HG03066 (cell line): ENCODE measurements at regions not wholly inside any gene's neighbourhood (a gene's known extent, or its start where the extent isn't known, plus 50 kb on each side); places are given as distances from the start of the nearest gene placed in this dataset.
A peak's percentile ranks its signal among the peaks of the same experiment; 100 is the strongest.

Experiments
- ATAC-seq: cut with Tn5 transposase; IDR thresholded peaks from one replicate; pipeline ENCODE4 v1.9.1; 2021; ENCODE audit warnings: low read depth; ENCODE audit not compliant: unreplicated experiment

DNA sequence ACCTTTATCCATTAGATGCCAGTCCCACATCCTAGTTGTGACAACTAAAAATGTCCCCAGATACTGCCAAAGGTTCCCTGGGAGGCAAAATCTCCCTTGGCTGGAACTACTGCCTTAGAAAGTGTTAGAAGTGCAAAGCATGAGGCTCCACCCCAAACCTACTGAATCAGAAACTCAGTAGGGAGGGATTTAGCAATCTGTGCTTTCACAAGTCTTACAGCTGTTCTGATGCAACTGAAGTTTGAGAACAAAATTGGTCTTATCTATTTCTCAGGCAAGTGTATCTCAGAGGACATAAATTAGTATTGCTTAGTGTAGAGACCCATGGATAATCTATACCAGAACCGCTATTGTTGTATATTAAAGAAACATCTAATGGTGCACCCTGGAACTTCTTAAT, 70.2 kb downstream of the CLDN1 start:
- no peak for ATAC-seq

DNA sequence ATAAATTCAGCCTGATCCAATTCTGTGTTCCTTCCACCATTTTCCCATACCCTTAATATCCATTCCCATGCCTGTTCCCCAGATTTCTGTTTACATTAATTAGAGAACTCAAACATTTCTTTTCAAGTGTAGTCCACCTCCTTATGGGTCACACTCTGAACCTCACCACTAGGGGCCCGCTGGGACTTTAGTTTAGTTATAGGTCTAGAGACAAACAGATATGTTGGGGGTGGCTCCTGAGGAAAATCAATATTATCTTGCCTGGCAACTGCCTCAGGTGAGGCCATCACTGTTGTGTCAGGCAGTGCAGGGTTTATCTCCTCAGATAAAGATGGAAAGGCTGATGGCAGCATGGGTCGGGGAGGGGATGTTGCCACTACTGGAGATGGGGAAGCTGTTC, 72.8 kb downstream of the CLDN1 start:
- no peak for ATAC-seq

DNA sequence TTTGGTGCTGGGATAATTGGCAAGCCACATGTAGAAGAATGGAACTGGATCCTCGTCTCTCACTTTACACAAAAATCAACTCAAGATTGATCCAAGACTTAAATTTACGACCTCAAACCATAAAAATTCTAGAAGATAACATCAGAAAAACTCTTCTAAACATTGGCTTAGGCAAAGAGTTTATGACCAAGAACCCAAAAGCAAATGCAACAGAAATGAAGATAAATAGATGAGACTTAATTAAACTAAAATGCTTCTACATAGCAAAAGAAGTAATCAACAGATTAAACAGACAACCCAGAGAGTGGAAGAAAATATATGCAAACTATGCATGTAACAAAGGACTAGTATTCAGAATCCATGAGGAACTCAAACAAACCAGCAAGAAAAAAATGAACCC, 80.1 kb downstream of the CLDN1 start:
- no peak for ATAC-seq

DNA sequence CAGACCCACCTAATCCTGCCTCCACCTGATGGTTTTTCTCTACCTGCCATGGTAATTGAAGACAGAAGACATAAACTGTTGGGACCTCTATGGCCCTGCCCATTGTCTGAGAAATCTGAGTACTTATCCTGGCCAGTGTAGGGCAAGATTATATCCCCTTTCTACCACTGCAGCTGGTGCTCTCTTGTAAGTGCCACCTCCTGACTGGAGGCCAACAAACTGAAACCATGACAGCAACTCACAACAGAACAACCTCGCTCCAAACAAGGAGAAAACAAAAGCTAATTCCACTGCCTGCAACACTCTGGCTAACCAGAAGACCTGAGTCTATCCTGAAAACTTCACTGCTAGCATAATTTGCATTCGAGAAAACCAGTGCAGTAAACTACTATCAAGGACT, 82.9 kb downstream of the CLDN1 start:
- ATAC-seq: no peak

DNA sequence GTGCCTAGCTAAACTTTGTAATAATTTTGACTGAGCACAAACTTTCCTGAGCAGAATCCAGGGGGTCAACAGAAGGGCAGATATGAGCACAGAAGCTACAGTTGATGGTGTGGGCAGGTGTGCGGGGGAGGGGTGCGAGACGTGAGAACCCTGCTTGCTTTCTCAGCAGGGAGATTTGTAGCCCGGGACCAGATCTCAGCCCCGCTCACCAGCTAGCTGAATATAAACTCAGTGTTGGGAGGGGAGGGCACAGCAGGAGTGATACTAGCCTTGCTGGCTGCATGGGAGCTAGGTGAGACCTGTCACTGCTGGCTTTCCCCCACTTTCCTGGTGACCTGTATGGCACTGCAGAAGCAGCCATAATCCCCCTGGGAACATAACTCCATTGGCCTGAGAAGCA, 83.4 kb downstream of the CLDN1 start:
- no peak for ATAC-seq

DNA sequence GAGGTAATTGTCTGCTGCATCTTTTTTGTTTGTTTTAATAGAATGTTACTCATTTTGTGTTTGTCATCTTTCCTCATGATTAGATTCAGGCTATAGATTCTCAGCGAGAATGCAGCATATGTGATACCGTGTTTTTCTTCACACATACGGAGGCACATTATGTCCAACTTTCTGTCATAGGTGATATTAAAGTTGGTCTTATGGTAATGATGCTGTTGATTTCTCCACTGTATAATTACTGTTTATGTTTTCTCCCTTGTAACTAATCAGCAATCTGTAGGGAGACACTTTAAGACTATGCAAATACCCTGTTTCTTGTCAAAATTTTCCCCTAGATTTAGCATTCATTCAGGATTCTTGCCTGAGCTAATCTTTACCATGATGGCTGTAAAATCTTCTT, 87.6 kb downstream of the CLDN1 start:
- ATAC-seq: no peak

DNA sequence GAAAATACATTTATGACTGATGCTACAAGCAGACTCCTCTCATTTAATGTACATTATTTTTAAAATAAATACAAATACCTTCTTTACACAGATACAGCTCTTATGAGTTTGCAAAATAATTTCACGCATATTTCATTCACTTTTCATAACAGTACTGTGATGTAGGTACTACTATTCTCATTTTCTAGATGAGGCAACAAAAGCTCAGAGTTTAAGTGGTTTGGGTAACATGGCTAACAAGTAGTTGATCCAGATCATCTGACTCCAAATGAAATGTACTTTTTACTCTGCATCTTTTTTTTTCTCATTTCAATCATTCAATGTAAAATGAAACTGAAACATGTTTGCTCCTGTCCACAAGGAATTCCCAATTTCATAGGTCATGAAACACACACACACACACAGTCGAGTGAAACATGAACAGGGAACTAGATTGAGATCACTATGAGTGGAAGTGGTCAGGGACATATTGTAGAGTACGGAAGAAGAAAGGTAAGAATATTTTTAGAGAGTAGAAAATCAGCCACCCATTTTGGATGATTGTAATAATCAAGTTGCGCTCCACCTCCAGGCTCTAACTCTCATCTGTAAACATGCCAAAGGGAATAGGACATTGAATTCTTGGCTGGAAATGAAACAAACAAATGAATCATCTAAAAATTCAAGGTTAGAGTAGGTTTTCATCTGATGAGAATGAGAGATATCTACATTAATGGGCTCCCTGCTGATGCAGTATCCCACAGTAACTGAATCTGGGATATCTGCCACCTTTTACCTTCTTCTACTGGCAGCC, 92.4 kb downstream of the CLDN1 start:
- ATAC-seq: no peak

DNA sequence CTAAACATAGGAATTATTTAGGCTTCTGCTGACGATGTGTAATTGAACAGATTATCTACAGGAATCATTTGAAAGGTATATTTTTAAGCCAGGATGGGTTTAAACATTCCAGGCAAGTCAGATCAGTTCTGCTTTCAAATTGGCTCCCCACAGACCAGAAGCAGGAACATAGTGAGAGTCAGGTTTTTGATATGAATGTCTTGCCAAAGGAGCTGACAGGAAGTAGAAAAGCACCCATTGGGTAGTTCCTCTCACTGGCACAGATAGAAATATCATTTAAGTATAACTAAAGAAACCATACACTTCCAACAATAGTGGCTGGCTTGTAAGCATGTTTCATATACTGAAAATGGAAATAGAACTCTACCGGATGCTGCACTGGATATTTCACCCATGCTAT, 95.2 kb downstream of the CLDN1 start:
- ATAC-seq: no peak

DNA sequence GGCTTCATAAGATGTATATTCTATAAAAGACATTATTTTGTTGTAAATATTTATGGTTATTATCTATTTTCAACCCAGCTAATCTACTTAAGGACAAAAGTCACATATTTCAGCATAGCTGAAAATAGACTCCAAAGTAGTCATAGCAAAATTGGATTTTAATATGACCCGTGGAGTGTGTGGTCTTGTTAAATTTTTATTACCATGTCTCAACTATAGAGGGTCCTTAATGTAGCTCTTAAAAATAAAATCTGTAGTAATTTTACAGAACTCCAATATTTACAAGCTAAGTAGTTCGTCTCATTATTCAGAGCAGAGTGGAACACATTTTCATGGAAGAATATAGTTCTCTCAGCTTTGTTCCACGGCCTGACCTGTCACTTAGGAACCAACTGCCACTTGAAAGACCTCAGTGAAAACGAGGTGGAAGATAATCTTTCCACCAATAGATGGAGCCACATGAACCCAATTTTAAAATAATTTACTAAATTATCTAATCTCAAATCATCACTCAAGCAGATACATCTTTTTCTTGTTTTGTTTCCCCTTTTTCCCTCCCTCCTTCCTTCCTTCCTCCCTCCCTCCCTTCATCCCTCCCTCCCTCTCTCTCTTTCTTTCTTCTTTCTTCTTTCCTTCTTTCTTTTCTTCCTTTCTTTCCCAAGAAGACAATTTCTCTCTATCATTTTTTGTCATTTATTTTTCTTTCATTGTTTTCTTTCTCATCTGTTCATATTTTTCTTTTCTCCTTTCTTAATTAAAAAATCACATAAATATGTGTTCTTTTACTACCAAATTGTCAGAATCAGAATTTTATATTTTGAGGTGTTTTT, 97.2 kb downstream of the CLDN1 start:
- ATAC-seq: no peak

DNA sequence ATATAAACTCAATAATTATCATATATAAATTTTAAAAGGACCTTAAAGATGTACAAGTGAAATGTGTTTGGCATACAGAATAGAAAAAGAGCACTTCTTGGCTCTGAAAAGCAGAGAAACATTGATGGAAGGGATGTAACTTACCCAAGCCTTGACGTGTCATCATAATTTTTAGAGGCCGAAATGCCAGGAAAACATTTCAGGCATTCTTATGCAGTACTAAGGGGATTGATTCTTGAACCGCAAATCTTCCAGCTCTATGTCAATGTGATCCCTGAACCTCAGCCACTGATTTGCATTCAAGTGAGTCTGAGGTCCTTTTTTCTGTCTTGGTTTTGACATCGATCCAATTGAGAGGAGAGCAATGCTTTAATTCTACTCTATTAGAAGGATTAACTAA, 97.8 kb downstream of the CLDN1 start:
- ATAC-seq: no peak

DNA sequence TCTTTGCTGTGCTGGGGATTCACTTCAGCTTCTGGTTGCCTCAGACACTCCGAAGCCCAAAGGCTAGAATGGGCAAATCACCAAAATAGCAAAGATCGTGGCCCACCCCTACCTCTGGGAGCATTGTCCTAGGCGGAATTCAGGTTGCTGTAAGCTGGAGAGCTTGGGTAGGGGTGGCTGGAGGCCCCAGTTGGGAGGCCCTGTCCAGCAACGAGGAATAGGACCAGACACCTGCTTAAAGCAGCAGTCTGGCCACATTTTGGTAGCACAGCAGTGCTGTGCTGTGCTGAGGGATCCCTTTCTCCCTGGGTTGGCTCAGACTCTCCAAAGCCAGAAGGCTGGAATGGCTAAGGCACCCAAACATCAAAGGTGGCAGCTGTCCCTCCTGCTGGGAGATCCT, 99.3 kb downstream of the CLDN1 start:
- ATAC-seq: no peak

DNA sequence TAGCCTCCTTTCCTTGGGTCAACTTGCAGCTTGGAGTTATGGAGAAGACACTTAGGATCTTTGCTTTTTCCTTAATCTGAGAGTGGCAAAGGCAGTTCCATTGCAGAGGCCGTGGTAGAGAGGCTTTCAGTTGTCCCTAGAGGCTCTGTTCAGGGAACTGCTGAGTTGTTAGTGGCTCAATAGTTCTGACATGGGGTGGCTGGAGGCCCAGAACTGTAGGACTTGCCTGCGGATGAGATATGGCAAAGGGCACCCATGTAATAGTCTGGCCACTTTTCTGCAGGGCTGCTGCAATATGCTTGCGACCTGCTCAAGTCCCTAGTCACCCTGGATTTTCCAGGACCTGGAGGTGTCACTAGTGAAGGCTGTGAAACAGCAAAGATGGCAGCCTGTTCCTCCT, 99.9 kb downstream of the CLDN1 start:
- no peak for ATAC-seq

DNA sequence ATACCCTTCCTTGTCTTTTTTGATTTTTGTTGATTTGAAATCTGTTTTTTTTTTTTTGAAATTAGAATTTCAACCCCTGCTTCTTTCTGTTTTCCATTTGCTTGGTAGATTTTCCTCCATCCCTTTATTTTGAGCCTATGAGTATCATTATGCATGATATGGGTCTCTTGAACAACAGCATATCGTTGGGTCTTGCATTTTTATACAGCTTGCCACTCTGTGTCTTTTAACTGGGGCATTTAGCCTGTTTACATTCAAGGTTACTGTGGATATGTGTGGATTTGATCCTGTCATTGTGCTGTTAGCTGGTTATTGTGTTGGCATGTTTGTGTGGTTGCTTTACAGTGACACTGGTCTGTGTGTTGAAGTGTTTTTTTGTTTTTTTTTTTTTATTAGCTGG, 99.7 kb upstream of the P3H2 start:
- ATAC-seq: no peak

DNA sequence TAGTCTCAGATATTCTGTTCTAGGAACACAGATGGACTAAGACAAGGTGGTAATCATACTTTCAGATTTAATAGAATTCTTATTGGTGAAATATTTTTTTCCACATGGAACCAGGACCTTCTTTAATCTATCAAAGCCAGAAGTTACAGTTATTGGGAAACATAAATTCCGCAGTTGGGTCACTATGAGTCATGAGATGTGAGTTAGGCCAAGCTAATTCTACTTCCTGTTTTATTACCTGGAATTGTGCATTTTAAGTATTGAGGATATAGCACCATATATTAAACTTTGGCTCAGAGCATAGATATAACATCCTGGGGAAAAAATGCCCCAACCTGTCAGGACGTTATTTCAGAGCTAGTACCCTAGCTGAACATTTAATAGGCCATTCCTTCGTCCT, 96.4 kb upstream of the P3H2 start:
- no peak for ATAC-seq

DNA sequence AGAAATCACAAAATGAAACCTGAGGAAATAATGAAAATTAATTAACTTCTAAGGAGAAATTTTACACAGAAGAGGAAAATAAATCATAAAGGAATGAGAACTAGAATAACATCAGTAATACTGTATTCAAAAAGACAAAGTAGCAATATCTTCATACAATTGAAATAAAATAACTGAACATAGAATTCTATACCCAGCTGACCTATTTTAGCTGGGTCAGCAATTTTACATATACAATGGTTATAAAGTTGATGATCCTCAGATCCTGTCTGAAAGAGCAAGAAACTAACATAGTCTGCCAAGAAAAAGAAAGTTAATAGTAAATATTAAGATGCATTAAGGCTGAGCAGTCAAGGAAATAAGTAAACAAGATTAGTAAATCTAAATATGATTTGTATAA, 93.0 kb upstream of the P3H2 start:
- no peak for ATAC-seq

DNA sequence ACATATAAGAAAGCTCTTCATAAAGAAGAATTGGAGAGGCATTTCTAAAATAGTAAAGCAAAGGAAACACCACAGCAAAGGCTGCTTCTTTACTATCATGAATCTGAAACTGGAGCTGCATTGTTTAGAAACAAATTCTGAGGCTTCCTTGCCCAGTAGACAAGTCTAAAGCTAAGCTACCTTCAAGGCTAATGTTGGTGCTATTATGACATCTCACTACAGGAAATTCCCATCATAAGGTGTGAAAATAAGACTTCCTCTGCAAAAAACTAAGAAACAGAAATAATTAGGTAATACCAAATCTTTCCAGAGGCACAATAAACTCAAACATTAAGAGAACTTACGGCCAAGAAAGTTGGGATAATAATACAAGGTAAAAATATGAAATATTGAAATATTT, 89.9 kb upstream of the P3H2 start:
- ATAC-seq: no peak

DNA sequence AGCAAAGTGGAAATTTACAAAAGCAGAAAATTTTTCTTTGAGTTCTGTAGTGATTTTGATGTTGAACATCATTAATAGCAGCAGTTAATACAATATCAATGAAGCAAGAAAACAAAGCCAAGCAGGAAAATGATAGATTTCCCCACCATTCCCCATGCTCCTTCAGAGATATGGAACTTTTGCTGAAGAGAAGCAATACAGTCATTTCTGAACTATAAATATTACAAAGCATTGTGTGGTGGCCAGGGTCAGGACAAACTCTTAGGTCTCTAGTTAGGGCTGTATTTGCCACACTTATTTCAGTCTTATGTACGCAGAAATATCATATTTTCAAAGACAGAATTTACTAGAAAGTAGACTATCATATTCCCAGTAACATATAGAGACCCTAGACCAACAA, 88.8 kb upstream of the P3H2 start:
- ATAC-seq: no peak

DNA sequence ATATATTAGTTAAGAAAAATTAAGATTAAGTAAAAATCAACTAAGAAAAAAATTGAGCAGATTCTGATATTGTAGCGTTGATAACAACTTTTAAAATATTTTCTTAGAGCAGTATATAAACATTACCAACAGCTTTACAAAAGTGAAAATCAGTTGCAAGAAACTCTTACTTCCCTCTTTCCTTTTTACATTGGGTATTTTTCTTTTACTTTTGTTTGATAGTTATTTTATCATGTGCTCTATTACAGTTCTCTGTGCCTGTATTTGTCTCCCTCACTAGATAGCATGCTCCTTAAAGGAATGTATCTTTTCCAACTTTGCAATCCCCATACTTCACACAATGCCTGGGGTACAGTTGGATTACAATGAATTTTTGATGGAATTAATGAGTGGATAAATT, 87.5 kb upstream of the P3H2 start:
- ATAC-seq: no peak

DNA sequence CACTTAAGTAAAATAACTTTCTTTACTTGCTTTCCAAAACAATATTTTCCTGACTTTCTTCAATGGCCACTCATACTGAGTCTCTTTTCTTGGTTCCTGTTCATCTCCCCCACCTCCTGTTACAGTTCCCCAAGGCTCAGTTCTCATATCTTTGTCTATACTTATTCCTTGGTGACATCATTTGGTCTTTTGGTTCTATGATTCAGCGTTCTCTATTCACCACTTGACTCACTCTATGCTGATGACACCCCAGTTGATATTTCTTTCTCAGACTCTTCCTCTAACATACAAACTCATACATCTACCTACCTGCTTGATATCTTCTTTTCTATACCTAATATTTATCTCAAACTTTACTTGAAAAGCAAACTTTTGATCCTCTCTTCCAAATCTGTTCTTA, 85.0 kb upstream of the P3H2 start:
- peak; percentile 65 for ATAC-seq

DNA sequence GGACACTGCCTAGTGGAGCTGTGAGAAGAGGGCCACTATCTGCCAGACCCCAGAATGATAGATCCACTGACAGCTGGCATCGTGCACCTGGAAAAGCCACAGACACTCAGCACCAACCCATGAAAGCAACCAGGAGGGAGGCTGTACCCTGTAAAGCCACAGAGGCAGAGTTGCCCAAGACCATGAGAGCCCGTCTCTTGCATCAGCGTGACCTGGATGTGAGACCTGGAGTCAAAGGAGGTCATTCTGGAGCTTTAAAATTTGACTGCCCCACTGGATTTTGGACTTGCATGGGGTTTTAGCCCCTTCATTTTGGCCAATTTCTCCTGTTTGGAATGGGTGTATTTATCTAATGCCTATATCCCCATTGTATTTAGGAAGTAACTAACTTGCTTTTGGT, 83.5 kb upstream of the P3H2 start:
- ATAC-seq: no peak

DNA sequence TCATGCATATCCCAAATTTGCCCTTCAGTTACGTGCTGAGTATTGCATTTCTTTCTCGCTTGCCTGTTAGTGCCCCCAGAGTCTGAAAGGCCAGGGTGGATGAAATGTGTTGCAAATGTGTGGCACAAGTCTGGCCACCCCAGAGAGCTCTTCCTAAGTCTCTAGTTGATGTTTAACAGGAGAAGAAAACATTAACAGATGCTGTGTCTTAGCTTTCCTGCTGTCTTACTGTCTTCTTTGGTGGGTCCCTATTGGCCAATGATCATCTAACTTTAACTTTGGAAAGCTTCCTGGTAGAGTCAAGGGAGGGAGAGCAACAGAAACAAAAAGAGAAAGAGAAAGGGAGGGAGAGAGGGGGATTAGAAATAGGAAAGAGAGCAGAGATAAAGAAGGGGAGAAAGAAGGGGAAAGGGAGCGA, 76.7 kb upstream of the P3H2 start:
- no peak for ATAC-seq

DNA sequence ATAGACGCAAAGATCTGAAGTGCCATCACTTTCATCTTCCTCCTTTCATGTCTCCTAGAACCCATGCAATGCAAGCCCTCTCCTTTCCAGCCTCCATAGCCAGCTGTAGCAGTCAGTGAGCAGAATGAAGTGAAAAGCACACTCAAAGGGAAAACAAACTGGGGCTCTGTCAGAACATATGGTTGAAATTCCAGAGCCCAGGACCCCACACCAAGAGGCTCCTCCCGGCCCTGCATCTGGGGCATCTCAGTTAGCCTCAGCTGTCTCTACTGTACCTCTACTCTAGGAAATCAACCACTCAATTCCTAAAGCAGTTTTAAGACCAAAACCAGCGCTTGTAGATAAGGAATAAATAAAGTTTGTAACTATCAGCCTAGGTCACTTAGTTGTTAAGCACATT, 73.8 kb upstream of the P3H2 start:
- ATAC-seq: no peak
